ENCODE measurements at regions not wholly inside any gene's neighbourhood (a gene's known extent, or its start where the extent isn't known, plus 50 kb on each side); places are given as distances from the start of the nearest gene placed in this dataset.

GRCh38 chr2:180158961-180159360, 151.9 kb upstream of the CWC22 start:
- TF ChIP-seq CTCF (IDR thresholded peaks at IDR 0.05; ENCODE audit: low read length) (no peak), EZH2 (optimal IDR thresholded peaks at IDR 0.05; ENCODE audit: low read depth, low read length) (no peak), EZH2phosphoT487 (IDR thresholded peaks at IDR 0.05; ENCODE audit: low read length) (no peak)
